Jurkat, Clone E6-1 (cell line): ENCODE measurements at regions not wholly inside any gene's neighbourhood (a gene's known extent, or its start where the extent isn't known, plus 50 kb on each side); places are given as distances from the start of the nearest gene placed in this dataset.
A peak's percentile ranks its signal among the peaks of the same experiment; 100 is the strongest.

Source experiments
- DNase-seq: peaks from one replicate; pipeline ENCODE4 v3.0.0-alpha.2; 2011; ENCODE audit warnings: low read depth, low spot score
- H3K4me3 ChIP-seq: 2 replicates; pipeline ENCODE4 v1.5.1; 2011; ENCODE audit warnings: mild to moderate bottlenecking, low read length, control low read depth, moderate library complexity

GRCh38 chr2:207284556-207285472 is 119.1 kb upstream of the KLF7 start:
- DNase-seq = no peak
- no peak overlapping the region for H3K4me3 ChIP-seq

- peak; percentile 48 for DNase-seq
These were observed 119.7 kb upstream of the KLF7 start for GRCh38 chr2:207285473-207285815.

GRCh38 chr2:207286106-207286505 is 120.4 kb upstream of the KLF7 start:
- DNase-seq = no peak

More at GRCh38 chr2:207285473-207285815, 119.7 kb upstream of the KLF7 start:
- H3K4me3 ChIP-seq = no peak overlapping the region

GRCh38 chr2:207288628-207289027 is 122.9 kb upstream of the KLF7 start:
- DNase-seq = no peak
- H3K4me3 ChIP-seq = no peak overlapping the region

More at GRCh38 chr2:207286106-207286505, 120.4 kb upstream of the KLF7 start:
- no peak overlapping the region for H3K4me3 ChIP-seq

- H3K4me3 ChIP-seq = no peak overlapping the region
- no peak for DNase-seq
These were observed 123.7 kb upstream of the KLF7 start for GRCh38 chr2:207289295-207290018.

GRCh38 chr2:207290833-207291624 is 125.3 kb upstream of the KLF7 start:
- H3K4me3 ChIP-seq = no peak overlapping the region
- DNase-seq = no peak

- no peak overlapping the region for H3K4me3 ChIP-seq
- no peak for DNase-seq
These were observed 126.0 kb upstream of the KLF7 start for GRCh38 chr2:207291625-207292252.

GRCh38 chr2:207296265-207296948 is 130.7 kb upstream of the KLF7 start:
- DNase-seq = no peak

GRCh38 chr2:207300817-207301216 is 135.1 kb upstream of the KLF7 start:
- DNase-seq = no peak
- no peak overlapping the region for H3K4me3 ChIP-seq

More at GRCh38 chr2:207296265-207296948, 130.7 kb upstream of the KLF7 start:
- H3K4me3 ChIP-seq = no peak overlapping the region

- no peak for DNase-seq
- no peak overlapping the region for H3K4me3 ChIP-seq
These were observed 139.0 kb upstream of the KLF7 start for GRCh38 chr2:207304761-207305160.

- DNase-seq = peak; percentile 35
- no peak overlapping the region for H3K4me3 ChIP-seq
These were observed 142.9 kb upstream of the KLF7 start for GRCh38 chr2:207308519-207309224.

GRCh38 chr2:207311316-207312005 is 145.7 kb upstream of the KLF7 start:
- DNase-seq = peak; percentile 3

GRCh38 chr2:207312006-207312356 is 146.2 kb upstream of the KLF7 start:
- H3K4me3 ChIP-seq = no peak overlapping the region
- DNase-seq = no peak

More at GRCh38 chr2:207311316-207312005, 145.7 kb upstream of the KLF7 start:
- H3K4me3 ChIP-seq = no peak overlapping the region

GRCh38 chr2:207313947-207314346 is 148.2 kb upstream of the KLF7 start:
- H3K4me3 ChIP-seq = no peak overlapping the region
- DNase-seq = no peak

- DNase-seq = no peak
- H3K4me3 ChIP-seq = no peak overlapping the region
These were observed 149.4 kb upstream of the KLF7 start for GRCh38 chr2:207315131-207315530.

GRCh38 chr2:207316484-207316883 is 150.7 kb upstream of the KLF7 start:
- H3K4me3 ChIP-seq = no peak overlapping the region
- DNase-seq = no peak

- DNase-seq = no peak
- no peak overlapping the region for H3K4me3 ChIP-seq
These were observed 151.2 kb upstream of the KLF7 start for GRCh38 chr2:207316906-207317305.
